GM13977 (cell line): ENCODE measurements at regions not wholly inside any gene's neighbourhood (a gene's known extent, or its start where the extent isn't known, plus 50 kb on each side); places are given as distances from the start of the nearest gene placed in this dataset.
"Not testable (repeated sequence)": the region's sequence is repeated elsewhere in the genome, so short reads cannot be mapped to it uniquely, and the experiment has no call there.

Source experiments
- DNase-seq: peaks from one replicate; pipeline ENCODE4 v3.0.0; 2012; ENCODE audit warnings: low spot score
- in situ Hi-C: fragments of 300-500 bp; cut with MboI; formaldehyde crosslinking; loops from one replicate; pipeline ENCODE4 v1.12.0; 2022; ENCODE audit warnings: low sequenced_read_pairs, low pct_unique_long_range_greater_than_20kb, mixed read lengths, inconsistent platforms; ENCODE audit not compliant: unreplicated experiment
- TF ChIP-seq, protein P1 (sequence below): IDR thresholded peaks from 2 replicates; pipeline ENCODE4 v1.5.1; 2012; ENCODE audit warnings: mild to moderate bottlenecking, control low read depth; ENCODE audit not compliant: insufficient read depth; ENCODE audit errors: extremely low read depth, missing control alignments

GRCh38 chr10:22467393-22467792, 122.1 kb downstream of the SPAG6 start:
- in situ Hi-C loops, DNase-seq: not testable (repeated sequence)

- DNase-seq, result no peak
- TF ChIP-seq, protein P1, sequence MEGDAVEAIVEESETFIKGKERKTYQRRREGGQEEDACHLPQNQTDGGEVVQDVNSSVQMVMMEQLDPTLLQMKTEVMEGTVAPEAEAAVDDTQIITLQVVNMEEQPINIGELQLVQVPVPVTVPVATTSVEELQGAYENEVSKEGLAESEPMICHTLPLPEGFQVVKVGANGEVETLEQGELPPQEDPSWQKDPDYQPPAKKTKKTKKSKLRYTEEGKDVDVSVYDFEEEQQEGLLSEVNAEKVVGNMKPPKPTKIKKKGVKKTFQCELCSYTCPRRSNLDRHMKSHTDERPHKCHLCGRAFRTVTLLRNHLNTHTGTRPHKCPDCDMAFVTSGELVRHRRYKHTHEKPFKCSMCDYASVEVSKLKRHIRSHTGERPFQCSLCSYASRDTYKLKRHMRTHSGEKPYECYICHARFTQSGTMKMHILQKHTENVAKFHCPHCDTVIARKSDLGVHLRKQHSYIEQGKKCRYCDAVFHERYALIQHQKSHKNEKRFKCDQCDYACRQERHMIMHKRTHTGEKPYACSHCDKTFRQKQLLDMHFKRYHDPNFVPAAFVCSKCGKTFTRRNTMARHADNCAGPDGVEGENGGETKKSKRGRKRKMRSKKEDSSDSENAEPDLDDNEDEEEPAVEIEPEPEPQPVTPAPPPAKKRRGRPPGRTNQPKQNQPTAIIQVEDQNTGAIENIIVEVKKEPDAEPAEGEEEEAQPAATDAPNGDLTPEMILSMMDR, result no peak
- in situ Hi-C loops, result no loop called here
Measured at GRCh38 chr10:22468570-22469320, 123.4 kb downstream of the SPAG6 start.

DNA sequence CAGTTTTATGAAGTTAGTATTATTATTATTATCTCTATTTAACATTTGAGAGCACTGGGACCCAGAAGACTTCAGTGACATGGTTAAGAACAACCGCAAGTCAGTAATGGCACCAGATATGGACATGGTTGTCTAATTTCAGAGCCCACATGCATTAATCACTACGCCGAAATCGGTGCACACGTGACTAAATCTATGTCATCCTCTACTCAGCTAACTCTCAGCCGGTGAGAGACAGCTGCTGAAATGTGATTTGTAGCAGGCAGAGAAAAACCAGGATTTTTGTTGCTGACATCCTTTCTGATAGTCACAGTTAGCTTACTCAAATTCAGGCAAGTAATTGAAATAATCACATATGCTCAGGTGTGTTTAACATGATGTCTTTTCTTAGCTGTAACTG, 127.7 kb downstream of the SPAG6 start:
- in situ Hi-C loops, result no loop called here
- TF ChIP-seq, protein P1, result no peak
- no peak for DNase-seq

DNA sequence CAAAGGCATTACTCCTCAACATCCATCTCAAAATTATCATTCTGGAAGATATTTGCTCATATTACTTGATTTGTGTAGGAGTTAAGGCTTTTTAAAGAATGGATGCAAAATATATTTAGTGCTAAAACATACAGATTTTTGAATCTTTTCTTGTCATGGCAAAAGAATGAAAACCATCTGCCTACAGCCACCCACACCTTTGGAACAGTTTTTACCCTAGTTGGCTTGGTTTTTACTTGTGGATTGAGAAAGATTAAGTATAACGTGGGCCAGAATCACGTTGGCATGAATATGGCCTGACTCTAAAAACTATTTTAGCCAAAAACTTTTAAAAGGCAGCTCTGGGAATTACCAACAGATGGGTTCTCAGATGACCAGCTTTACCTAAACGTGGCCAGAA, 128.2 kb downstream of the SPAG6 start:
- TF ChIP-seq, protein P1, result no peak
- in situ Hi-C loops, result no loop called here
- no peak for DNase-seq

DNA sequence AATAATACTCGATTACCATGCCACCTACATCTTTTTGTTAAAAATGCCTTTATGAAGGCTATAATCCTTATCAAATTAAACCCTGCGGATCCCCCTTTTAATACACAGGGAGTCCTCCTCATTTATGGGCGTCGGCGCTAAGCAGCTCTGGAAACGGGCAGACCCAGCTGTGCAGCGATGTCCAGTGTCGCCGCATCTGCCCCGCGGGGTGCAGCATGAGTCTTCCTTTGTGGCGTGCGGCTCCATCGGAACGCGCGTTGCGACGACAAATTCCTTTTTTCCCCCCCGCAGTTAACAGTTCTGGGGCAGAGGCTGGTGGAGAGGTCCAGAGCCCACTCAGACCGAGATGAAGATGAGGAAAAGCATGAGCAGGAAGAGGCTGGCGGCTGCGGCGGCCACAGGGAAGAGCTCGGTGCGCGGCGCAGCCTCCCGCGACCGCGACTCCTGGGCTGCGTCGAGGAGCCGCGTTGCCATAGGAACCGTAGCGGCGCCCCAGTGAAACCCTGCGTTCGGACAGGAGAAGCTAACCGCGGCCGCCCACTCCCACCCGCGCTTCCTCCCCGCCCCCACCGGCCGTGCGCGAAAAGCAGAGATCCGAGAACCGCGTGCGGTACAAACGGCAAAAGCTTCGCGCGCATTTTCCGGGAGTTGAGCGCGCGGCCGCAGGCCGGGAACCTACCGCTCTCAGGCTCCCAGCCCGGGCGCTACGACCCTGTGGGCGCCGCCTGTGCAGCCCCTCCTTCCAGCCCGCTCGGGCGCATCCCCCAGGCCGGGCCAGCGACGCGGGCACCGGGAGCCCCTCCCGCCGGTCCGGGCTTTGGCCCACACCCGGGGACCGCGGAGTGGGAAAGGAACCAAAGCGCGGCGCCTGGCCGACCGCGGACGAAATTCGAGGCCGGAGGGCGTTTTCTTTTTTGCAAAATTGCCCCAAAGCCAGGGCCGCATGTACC, 130.6 kb downstream of the SPAG6 start:
- peak; percentile 64 for DNase-seq
- in situ Hi-C loops, result no loop called here
- TF ChIP-seq, protein P1, result no peak

GRCh38 chr10:22476601-22477321, 131.5 kb downstream of the SPAG6 start:
- no peak for DNase-seq
- TF ChIP-seq, protein P1, result no peak
- in situ Hi-C loops, result no loop called here
